ENCODE measurements at regions not wholly inside any gene's neighbourhood (a gene's known extent, or its start where the extent isn't known, plus 50 kb on each side); places are given as distances from the start of the nearest gene placed in this dataset.

DNA sequence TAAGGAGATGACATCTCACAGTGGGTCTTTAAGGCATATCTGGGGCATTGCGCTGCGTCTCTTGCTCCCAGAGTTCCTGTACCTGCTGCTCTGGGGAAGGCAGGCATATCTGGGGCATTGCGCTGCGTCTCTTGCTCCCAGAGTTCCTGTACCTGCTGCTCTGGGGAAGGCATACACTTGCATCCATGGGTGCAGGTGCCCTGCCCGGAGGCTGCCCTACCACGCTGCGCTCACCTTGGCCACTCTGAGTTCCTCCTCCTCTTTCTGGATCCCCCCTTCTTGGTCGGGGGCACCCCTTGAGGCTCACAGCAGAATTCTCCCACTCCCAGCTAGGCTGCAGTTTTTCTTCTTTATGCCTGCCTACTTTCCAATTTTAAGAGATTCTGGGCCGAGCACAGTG, 60.9 kb upstream of the TMTC4 start:
- TF ChIP-seq, protein P1, sequence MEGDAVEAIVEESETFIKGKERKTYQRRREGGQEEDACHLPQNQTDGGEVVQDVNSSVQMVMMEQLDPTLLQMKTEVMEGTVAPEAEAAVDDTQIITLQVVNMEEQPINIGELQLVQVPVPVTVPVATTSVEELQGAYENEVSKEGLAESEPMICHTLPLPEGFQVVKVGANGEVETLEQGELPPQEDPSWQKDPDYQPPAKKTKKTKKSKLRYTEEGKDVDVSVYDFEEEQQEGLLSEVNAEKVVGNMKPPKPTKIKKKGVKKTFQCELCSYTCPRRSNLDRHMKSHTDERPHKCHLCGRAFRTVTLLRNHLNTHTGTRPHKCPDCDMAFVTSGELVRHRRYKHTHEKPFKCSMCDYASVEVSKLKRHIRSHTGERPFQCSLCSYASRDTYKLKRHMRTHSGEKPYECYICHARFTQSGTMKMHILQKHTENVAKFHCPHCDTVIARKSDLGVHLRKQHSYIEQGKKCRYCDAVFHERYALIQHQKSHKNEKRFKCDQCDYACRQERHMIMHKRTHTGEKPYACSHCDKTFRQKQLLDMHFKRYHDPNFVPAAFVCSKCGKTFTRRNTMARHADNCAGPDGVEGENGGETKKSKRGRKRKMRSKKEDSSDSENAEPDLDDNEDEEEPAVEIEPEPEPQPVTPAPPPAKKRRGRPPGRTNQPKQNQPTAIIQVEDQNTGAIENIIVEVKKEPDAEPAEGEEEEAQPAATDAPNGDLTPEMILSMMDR (IDR thresholded peaks at IDR 0.05) = no peak
- no peak for TF ChIP-seq POLR2A (IDR thresholded peaks at IDR 0.05)
- TF ChIP-seq POLR2AphosphoS5 (IDR thresholded peaks at IDR 0.05) = no peak
